Head of caudate nucleus (tissue), 42 donors: ENCODE measurements at regions not wholly inside any gene's neighbourhood (a gene's known extent, or its start where the extent isn't known, plus 50 kb on each side); places are given as distances from the start of the nearest gene placed in this dataset.
"Not testable (repeated sequence)": the region's sequence is repeated elsewhere in the genome, so short reads cannot be mapped to it uniquely, and the experiment has no call there.

ENCODE experiments used
- DNase-seq, 42 donors: peaks; one replicate each; pipeline versions ENCODE4 v3.0.0 to v3.0.0-alpha.2; 2020 to 2021; ENCODE audit warnings: mixed read lengths in 7 of 42
- intact Hi-C: fragments of 100-400 bp; cut with DNase I; formaldehyde crosslinking; loops from one replicate; pipeline ENCODE4 v1.15.0; 2022

- intact Hi-C loops, DNase-seq: not testable (repeated sequence)
Observed at GRCh38 chrX:31014474-31014873, 57.4 kb downstream of the FTHL17 start.

GRCh38 chrX:31012509-31013025, 59.3 kb downstream of the FTHL17 start:
- intact Hi-C loops, result no loop called here
- no peak for DNase-seq

- DNase-seq, result no peak
- intact Hi-C loops, result no loop called here
Observed at GRCh38 chrX:31007321-31007720, 64.5 kb downstream of the FTHL17 start.

GRCh38 chrX:31006027-31006426, 65.8 kb downstream of the FTHL17 start:
- intact Hi-C loops, result no loop called here

GRCh38 chrX:30997411-30997810, 74.4 kb downstream of the FTHL17 start:
- intact Hi-C loops, result no loop called here
- DNase-seq, result no peak

More at GRCh38 chrX:31006027-31006426, 65.8 kb downstream of the FTHL17 start:
- no peak for DNase-seq

GRCh38 chrX:30995705-30996104, 76.1 kb downstream of the FTHL17 start:
- intact Hi-C loops, result no loop called here
- DNase-seq, result no peak

- intact Hi-C loops, result no loop called here
- no peak for DNase-seq
Observed at GRCh38 chrX:30995060-30995700, 76.7 kb downstream of the FTHL17 start.

- intact Hi-C loops, result not testable (repeated sequence)
Observed at GRCh38 chrX:30994018-30994417, 77.8 kb downstream of the FTHL17 start.

GRCh38 chrX:30992381-30992904, 79.4 kb downstream of the FTHL17 start:
- DNase-seq, result peak in 1 of 42 donors; percentile 18
- intact Hi-C loops, result no loop called here

More at GRCh38 chrX:30994018-30994417, 77.8 kb downstream of the FTHL17 start:
- not testable (repeated sequence) for DNase-seq

- intact Hi-C loops, result no loop called here
Observed at GRCh38 chrX:30990361-30990760, 81.5 kb downstream of the FTHL17 start.

GRCh38 chrX:30982467-30982866, 89.4 kb downstream of the FTHL17 start:
- intact Hi-C loops, result no loop called here
- DNase-seq, result no peak

More at GRCh38 chrX:30990361-30990760, 81.5 kb downstream of the FTHL17 start:
- DNase-seq, result no peak

GRCh38 chrX:30981968-30982367, 89.9 kb downstream of the FTHL17 start:
- peak in 6 of 42 donors; percentile 5 to 41 (median 9) for DNase-seq
- intact Hi-C loops, result no loop called here

GRCh38 chrX:30979271-30979670, 90.2 kb upstream of the TAB3 start:
- no peak for DNase-seq
- intact Hi-C loops, result no loop called here

- intact Hi-C loops, result no loop called here
- no peak for DNase-seq
Observed at GRCh38 chrX:30975467-30975866, 86.4 kb upstream of the TAB3 start.

- intact Hi-C loops, result no loop called here
- no peak for DNase-seq
Observed at GRCh38 chrX:30973784-30974427, 84.9 kb upstream of the TAB3 start.

- peak in 27 of 42 donors; percentile 5 to 68 (median 19) for DNase-seq
- intact Hi-C loops, result no loop called here
Observed at GRCh38 chrX:30971774-30972603, 82.9 kb upstream of the TAB3 start.

- no peak for DNase-seq
- intact Hi-C loops, result no loop called here
Observed at GRCh38 chrX:30967516-30967915, 78.5 kb upstream of the TAB3 start.

GRCh38 chrX:30965767-30966166, 76.7 kb upstream of the TAB3 start:
- DNase-seq, result no peak
- intact Hi-C loops, result no loop called here

GRCh38 chrX:30961387-30962174, 72.5 kb upstream of the TAB3 start:
- DNase-seq, result no peak
- intact Hi-C loops, result no loop called here
